IMR-90 (cell line): ENCODE measurements at regions not wholly inside any gene's neighbourhood (a gene's known extent, or its start where the extent isn't known, plus 50 kb on each side); places are given as distances from the start of the nearest gene placed in this dataset.

Source experiments
- ATAC-seq: fragments of 200-7000 bp; cut with Tn5 transposase; 2 replicates; pipeline ENCODE4 v1.9.1; 2020; ENCODE audit warnings: low read depth, mild to moderate bottlenecking, moderate library complexity
- BruUV-seq: library from RNA; stranded (reverse); fragments of 400-500 nt; replicated peaks from 2 replicates; lab custom pipeline; 2021; lab: Mats Ljungman, UMichigan
- CTCF ChIA-PET: fragments of 300-600 bp; formaldehyde crosslinking; extraction: SDS; loops from one replicate; lab custom pipeline; 2021; ENCODE audit warnings: antibody characterized with exemption; lab: Yijun Ruan, JAX
- POLR2A ChIA-PET: fragments of 300-600 bp; sonication (Branson Sonifier 250); formaldehyde crosslinking; loops from one replicate; lab custom pipeline; 2022; ENCODE audit warnings: antibody characterized with exemption; ENCODE audit not compliant: unreplicated experiment; lab: Charles Lee
- DNase-seq: peaks from one replicate; pipeline ENCODE4 v3.0.0; 2013
- H2AFZ ChIP-seq: replicated peaks from 2 replicates; pipeline ENCODE3; 2013; ENCODE audit warnings: low read length, mild to moderate bottlenecking; ENCODE audit not compliant: poor library complexity
- H2AK5ac ChIP-seq: 2 replicates; pipeline ENCODE4 v1.6.1; 2013; ENCODE audit warnings: low read depth, low read length, inconsistent platforms
- H2AK9ac ChIP-seq: replicated peaks from 2 replicates; pipeline ENCODE3; 2013; ENCODE audit warnings: mild to moderate bottlenecking, low read depth, low read length, moderate library complexity; ENCODE audit not compliant: poor library complexity
- H2BK120ac ChIP-seq: 2 replicates; pipeline ENCODE4 v1.6.1; 2013; ENCODE audit warnings: low read depth, low read length, inconsistent platforms
- H2BK15ac ChIP-seq: 3 replicates; pipeline ENCODE4 v1.6.1; 2013; ENCODE audit warnings: low read depth, low read length, inconsistent platforms
- H2BK20ac ChIP-seq: 2 replicates; pipeline ENCODE4 v1.6.1; 2013; ENCODE audit warnings: low read depth, mild to moderate bottlenecking, inconsistent platforms, low read length, moderate library complexity
- H2BK5ac ChIP-seq: 2 replicates; pipeline ENCODE4 v1.6.1; 2013; ENCODE audit warnings: mild to moderate bottlenecking, low read depth, low read length, inconsistent platforms; ENCODE audit not compliant: poor library complexity, severe bottlenecking
- H3K14ac ChIP-seq: replicated peaks from 2 replicates; pipeline ENCODE4 v1.6.1; 2013; ENCODE audit warnings: low read depth, low read length, inconsistent platforms
- H3K18ac ChIP-seq: 2 replicates; pipeline ENCODE4 v1.6.1; 2013; ENCODE audit warnings: low read depth, low read length, control low read depth
- H3K23ac ChIP-seq: 2 replicates; pipeline ENCODE4 v1.6.1; 2013; ENCODE audit warnings: low read depth, low read length, inconsistent platforms
- H3K27ac ChIP-seq: 2 replicates; pipeline ENCODE4 v1.5.1; 2013; ENCODE audit warnings: mild to moderate bottlenecking, control low read depth, low read length; ENCODE audit not compliant: insufficient read depth
- H3K27me3 ChIP-seq: 2 replicates; pipeline ENCODE4 v1.6.1; 2013; ENCODE audit warnings: low read length; ENCODE audit not compliant: control insufficient read depth, insufficient read depth
- H3K36me3 ChIP-seq: 2 replicates; pipeline ENCODE4 v1.6.1; 2013; ENCODE audit warnings: low read length, mixed read lengths; ENCODE audit not compliant: control insufficient read depth, insufficient read depth
- H3K4ac ChIP-seq: 2 replicates; pipeline ENCODE4 v1.6.1; 2013; ENCODE audit warnings: low read depth, low read length, inconsistent platforms
- H3K4me1 ChIP-seq: 2 replicates; pipeline ENCODE4 v1.6.1; 2013; ENCODE audit warnings: low read length, mixed read lengths; ENCODE audit not compliant: control insufficient read depth, insufficient read depth
- H3K4me2 ChIP-seq: 2 replicates; pipeline ENCODE4 v1.6.1; 2013; ENCODE audit warnings: low read depth, mild to moderate bottlenecking, control low read depth, low read length, moderate library complexity
- H3K4me3 ChIP-seq: 2 replicates; pipeline ENCODE4 v1.5.1; 2013; ENCODE audit warnings: low read depth, mild to moderate bottlenecking, control low read depth, low read length, moderate library complexity; ENCODE audit not compliant: insufficient read depth
- H3K56ac ChIP-seq: 2 replicates; pipeline ENCODE4 v1.6.1; 2013; ENCODE audit warnings: low read length, inconsistent platforms; ENCODE audit not compliant: insufficient read depth; ENCODE audit errors: extremely low read depth
- H3K79me1 ChIP-seq, 2 experiments: 2 replicates each; pipeline ENCODE4 v1.6.1; 2013; ENCODE audit warnings: low read length in 2 of 2, inconsistent platforms in 1 of 2, low read depth in 1 of 2
- H3K9ac ChIP-seq: 2 replicates; pipeline ENCODE4 v1.6.1; 2013; ENCODE audit warnings: low read depth, low read length, control low read depth
- H3K9me1 ChIP-seq: 2 replicates; pipeline ENCODE4 v1.6.1; 2013; ENCODE audit warnings: low read length, inconsistent platforms; ENCODE audit not compliant: insufficient read depth
- H3K9me3 ChIP-seq: 2 replicates; pipeline ENCODE4 v1.6.1; 2013; ENCODE audit warnings: low read length; ENCODE audit not compliant: control insufficient read depth, insufficient read depth
- H4K20me1 ChIP-seq: 2 replicates; pipeline ENCODE4 v1.6.1; 2013; ENCODE audit warnings: low read length, inconsistent platforms; ENCODE audit not compliant: insufficient read depth
- H4K5ac ChIP-seq: 2 replicates; pipeline ENCODE4 v1.6.1; 2013; ENCODE audit warnings: mild to moderate bottlenecking, low read depth, low read length, control low read depth
- H4K8ac ChIP-seq, 2 experiments: 2 replicates each; pipeline ENCODE4 v1.6.1; 2013; ENCODE audit warnings: low read depth in 2 of 2, low read length in 2 of 2, control low read depth in 1 of 2, inconsistent platforms in 1 of 2
- H4K91ac ChIP-seq: 2 replicates; pipeline ENCODE4 v1.6.1; 2013; ENCODE audit warnings: low read depth, low read length, inconsistent platforms; ENCODE audit not compliant: insufficient read depth
- BHLHE40 ChIP-seq: fragments of 150-350 bp; IDR thresholded peaks from 2 replicates; pipeline ENCODE4 v1.6.1; 2016; ENCODE audit warnings: mild to moderate bottlenecking, low read depth, low read length
- CHD1 ChIP-seq: IDR thresholded peaks from 2 replicates; pipeline ENCODE4 v1.6.1; 2012; ENCODE audit warnings: low read depth, low read length, improper control_type of control experiment
- CTCF ChIP-seq: conservative IDR thresholded peaks from 2 replicates; pipeline ENCODE4 v1.5.1; 2012; ENCODE audit warnings: mild to moderate bottlenecking, low read depth, low read length, improper control_type of control experiment
- ELK1 ChIP-seq: fragments of 150-350 bp; IDR thresholded peaks from 2 replicates; pipeline ENCODE4 v1.6.1; 2016; ENCODE audit warnings: low read depth, mild to moderate bottlenecking, low read length, moderate library complexity, borderline replicate concordance
- FOS ChIP-seq: fragments of 150-350 bp; IDR thresholded peaks from 2 replicates; pipeline ENCODE4 v1.6.1; 2016; ENCODE audit warnings: low read depth, low read length
- MAFK ChIP-seq: IDR thresholded peaks from 2 replicates; pipeline ENCODE4 v1.6.1; 2012; ENCODE audit warnings: low read depth, low read length, improper control_type of control experiment
- MAZ ChIP-seq: IDR thresholded peaks from 2 replicates; pipeline ENCODE4 v1.6.1; 2012; ENCODE audit warnings: low read depth, mild to moderate bottlenecking, low read length, improper control_type of control experiment, moderate library complexity, borderline replicate concordance
- NFE2L2 ChIP-seq: fragments of 150-350 bp; IDR thresholded peaks from 2 replicates; pipeline ENCODE4 v1.6.1; 2016; ENCODE audit warnings: low read depth, mild to moderate bottlenecking, low read length
- POLR2A ChIP-seq: IDR thresholded peaks from 2 replicates; pipeline ENCODE4 v1.6.1; 2012; ENCODE audit warnings: mild to moderate bottlenecking, low read depth, low read length
- RAD21 ChIP-seq: IDR thresholded peaks from 2 replicates; pipeline ENCODE4 v1.6.1; 2012; ENCODE audit warnings: low read length, improper control_type of control experiment
- RCOR1 ChIP-seq: IDR thresholded peaks from 2 replicates; pipeline ENCODE4 v1.6.1; 2012; ENCODE audit warnings: mild to moderate bottlenecking, low read length, improper control_type of control experiment; ENCODE audit not compliant: insufficient replicate concordance
- RFX5 ChIP-seq: IDR thresholded peaks from 2 replicates; pipeline ENCODE4 v1.8.0; 2012; ENCODE audit warnings: low read depth, mild to moderate bottlenecking, low read length, moderate library complexity
- SMC3 ChIP-seq: fragments of 150-350 bp; IDR thresholded peaks from 2 replicates; pipeline ENCODE4 v1.6.1; 2016; ENCODE audit warnings: low read depth, mild to moderate bottlenecking, antibody characterized with exemption, low read length, moderate library complexity
- USF2 ChIP-seq: fragments of 150-350 bp; IDR thresholded peaks from 2 replicates; pipeline ENCODE4 v1.6.1; 2017; ENCODE audit warnings: mild to moderate bottlenecking, antibody characterized with exemption, low read length, low read depth
- WGBS, 2 experiments: methylation state at CpG; one replicate each; pipeline versions ENCODE4 v1.1.5 to v1.1.7; 2013; ENCODE audit warnings: missing lambda C conversion rate in 2 of 2; ENCODE audit not compliant: insufficient read length in 1 of 2; ENCODE audit errors: extremely low coverage in 2 of 2; 5-methylcytosine and 5-hydroxymethylcytosine counted together
- dilution Hi-C: fragments of 300-500 bp; cut with HindIII; formaldehyde crosslinking; loops from one replicate; pipeline ENCODE4 v1.14.3; 2018; ENCODE audit warnings: low sequenced_read_pairs; ENCODE audit not compliant: unreplicated experiment
- in situ Hi-C: fragments of 300-500 bp; cut with MboI; formaldehyde crosslinking; loops from 3 replicates; pipeline ENCODE4 v1.14.3; 2019; ENCODE audit warnings: low sequenced_read_pairs, inconsistent platforms, mixed read lengths
- intact Hi-C: fragments of 100-400 bp; cut with micrococcal nuclease; formaldehyde crosslinking; loops from 2 replicates; pipeline ENCODE4 v1.10.0; 2022

- DNase-seq (no peak), ATAC-seq (no peak)
- TF ChIP-seq CHD1 (no peak), ELK1 (no peak), NFE2L2 (no peak), RFX5 (no peak), BHLHE40 (no peak), MAZ (no peak), SMC3 (no peak), MAFK (no peak), CTCF (no peak), RAD21 (no peak), RCOR1 (no peak), FOS (no peak), USF2 (no peak), POLR2A (no peak)
- no peak overlapping the region for H3K4me2 ChIP-seq
- H3K79me1 ChIP-seq: no peaks in the 10 kb centered on the region
- no peaks in the 10 kb centered on the region for H3K27me3 ChIP-seq
- no peak overlapping the region for H2BK20ac ChIP-seq
- BruUV-seq: no TSS peak
- no peak overlapping the region for H4K5ac ChIP-seq
- no peaks in the 10 kb centered on the region for H3K9me1 ChIP-seq
- no peak overlapping the region for H2BK120ac ChIP-seq
- in situ Hi-C loops: no loop called here
- no peaks in the 10 kb centered on the region for H3K36me3 ChIP-seq
- peaks cover 7% of the 10 kb centered on the region for H3K4me1 ChIP-seq
- no peak overlapping the region for H2AK9ac ChIP-seq
- intact Hi-C loops: no loop called here
- H3K4me3 ChIP-seq: no peak overlapping the region
- no peak overlapping the region for H3K4ac ChIP-seq
- H2AFZ ChIP-seq: no peak overlapping the region
- dilution Hi-C loops: no loop called here
- H3K18ac ChIP-seq: no peak overlapping the region
- no peak overlapping the region for H3K23ac ChIP-seq
- 46% methylated on average over 2 of the region's 11 CpGs; no CpG with 5 or more reads in 1 of the 2 experiments for WGBS, 2 experiments
- no peak overlapping the region for H2BK5ac ChIP-seq
- H3K56ac ChIP-seq: no peak overlapping the region
- ChIA-PET POLR2A (no interaction called here), CTCF (no interaction called here)
- peaks cover 2% of the 10 kb centered on the region; the same call in 1 of the 2 replicates for H3K9me3 ChIP-seq
- H3K14ac ChIP-seq: no peak overlapping the region
- H4K91ac ChIP-seq: no peak overlapping the region
- H3K27ac ChIP-seq: no peak overlapping the region
- H4K20me1 ChIP-seq: no peaks in the 10 kb centered on the region
- no peak overlapping the region for H2BK15ac ChIP-seq
- no peak overlapping the region for H3K9ac ChIP-seq
- H2AK5ac ChIP-seq: no peak overlapping the region
- no peak overlapping the region for H4K8ac ChIP-seq
These were observed 57.2 kb upstream of the RUNX1 start for GRCh38 chr21:35106246-35106835.
